ENCODE measurements at regions not wholly inside any gene's neighbourhood (a gene's known extent, or its start where the extent isn't known, plus 50 kb on each side); places are given as distances from the start of the nearest gene placed in this dataset.
"Not testable (repeated sequence)": the region's sequence is repeated elsewhere in the genome, so short reads cannot be mapped to it uniquely, and the experiment has no call there.

GRCh38 chr5:103908336-103909080 lies 345.9 kb upstream of the NUDT12 start:
- peak in 1 of 2 experiments; percentile 45 for DNase-seq

DNA sequence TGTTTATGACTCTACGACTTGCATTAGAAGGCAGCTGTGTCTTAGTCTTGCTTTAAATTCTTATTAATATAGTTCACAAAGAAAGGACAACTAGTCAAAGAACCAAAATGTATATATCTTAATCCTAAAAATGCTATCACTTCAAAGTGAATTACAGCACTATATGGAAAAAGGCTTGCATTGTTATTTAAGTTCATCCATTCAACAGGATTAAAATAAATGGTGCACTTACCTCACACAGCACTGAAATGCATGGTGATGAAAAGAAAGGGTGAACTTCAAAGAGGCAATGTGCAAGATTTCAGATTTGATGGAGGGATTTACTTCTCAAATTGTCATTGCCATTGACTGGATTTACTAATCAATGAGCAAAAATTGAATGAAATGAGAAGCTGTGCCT lies 344.4 kb upstream of the NUDT12 start:
- no peak for DNase-seq

DNA sequence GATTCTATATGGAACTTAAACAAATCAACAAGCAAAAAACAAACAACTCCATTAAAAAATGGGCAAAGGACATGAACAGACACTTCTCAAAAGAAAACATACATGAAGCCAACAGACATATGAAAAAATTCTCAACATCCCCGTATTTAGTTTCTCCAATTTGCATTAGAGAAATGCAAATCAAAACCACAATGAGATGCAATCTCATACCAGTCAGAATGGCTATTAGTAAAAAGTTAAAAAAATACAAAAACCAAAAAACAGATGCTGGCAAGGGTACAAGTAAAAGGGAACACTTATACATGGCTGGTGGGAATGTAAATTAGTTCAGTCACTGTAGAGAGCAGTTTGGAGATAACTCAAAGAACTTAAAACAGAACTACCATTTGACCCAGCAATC lies 342.1 kb upstream of the NUDT12 start:
- DNase-seq = no peak

DNA sequence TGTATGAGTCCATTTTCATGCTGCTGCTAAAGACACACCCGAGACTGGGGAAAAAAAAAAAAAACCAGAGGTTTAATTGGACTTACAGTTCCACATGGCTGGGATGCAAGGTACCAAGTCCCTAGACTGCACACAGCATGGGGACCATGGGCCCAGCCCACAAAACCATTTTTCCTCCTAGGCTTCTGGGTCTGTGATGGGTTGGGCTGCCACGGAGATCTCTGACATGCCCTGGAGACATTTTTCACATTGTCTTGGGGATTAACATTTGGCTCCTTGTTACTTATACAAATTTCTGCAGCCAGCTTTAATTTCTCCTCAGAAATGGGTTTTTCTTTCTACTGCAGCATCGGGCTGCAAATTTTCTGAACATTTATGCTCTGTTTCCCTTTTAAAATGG lies 340.3 kb upstream of the NUDT12 start:
- no peak for DNase-seq

DNA sequence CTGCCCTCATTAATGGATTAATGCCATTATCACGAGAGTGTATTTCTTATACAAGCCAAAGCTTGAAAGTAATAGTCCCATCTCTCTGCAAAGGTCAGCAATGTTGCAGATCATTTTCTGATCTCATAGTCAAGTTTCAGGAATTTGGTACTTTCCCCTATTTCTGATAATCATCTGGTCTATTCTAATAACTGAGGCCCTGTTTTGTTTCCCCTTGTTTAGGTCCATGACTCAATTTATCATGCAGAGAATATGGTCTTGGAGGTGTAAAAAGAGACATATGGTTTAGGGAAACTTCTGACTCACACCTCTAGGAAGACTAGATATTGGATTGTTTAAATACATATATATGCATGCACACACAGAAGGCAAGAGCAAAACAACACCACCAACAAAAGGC lies 339.3 kb upstream of the NUDT12 start:
- DNase-seq = no peak

DNA sequence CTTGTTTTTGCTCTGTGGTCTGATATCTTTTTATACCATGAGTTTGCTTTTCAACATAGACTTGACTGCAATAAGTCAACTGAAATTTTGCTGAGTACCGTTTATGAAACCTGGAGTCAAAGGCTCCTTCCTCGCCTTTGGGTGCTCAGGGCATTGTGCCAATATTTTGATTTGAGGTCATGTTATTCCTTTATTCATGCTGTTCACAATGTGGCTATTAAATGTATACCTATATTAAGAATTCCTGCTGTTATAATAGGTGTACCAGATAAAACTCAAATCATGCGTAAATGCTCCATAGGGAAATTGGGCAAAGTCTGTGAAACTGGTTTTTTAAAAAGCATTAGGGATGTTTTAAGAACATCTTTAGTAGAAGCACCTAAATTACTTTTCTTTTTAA lies 334.0 kb upstream of the NUDT12 start:
- DNase-seq = no peak

DNA sequence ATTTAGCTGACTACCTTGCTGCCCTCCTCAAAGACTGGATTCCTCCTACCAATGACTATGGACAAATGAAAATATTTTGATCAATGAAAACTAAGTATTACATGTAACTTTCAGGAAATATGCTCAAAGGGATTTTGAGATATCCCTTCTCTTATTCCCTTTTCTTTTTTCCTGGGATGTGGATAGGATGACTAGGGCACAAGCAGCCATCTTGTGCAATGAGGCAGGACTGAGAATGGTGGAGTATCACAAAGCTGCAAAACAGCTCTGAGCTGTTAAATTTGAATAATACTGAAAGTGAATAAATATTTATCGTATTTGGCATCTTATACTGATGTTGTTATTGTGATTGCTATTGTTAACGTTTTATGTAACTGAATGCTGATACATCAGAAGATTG lies 333.1 kb upstream of the NUDT12 start:
- DNase-seq = no peak

DNA sequence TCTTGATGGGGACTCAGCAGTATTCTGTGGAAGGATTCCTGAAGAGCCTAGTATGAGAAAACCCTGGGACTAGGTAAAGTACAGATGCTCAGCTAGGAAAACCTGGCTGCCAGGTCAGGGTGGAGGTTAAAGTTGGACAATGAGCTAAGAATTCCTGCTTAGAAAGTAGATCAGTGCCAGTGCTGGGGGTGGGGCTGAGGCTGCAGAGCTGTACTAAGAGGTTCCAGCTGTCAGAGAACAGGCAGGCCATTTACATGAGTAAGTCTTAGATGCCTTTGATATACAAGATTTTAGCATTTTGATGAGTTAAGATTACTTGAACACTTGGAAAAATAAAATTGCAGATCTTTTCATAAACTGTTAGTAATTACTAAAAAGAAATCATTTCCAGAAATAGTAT lies 332.3 kb upstream of the NUDT12 start:
- DNase-seq = no peak

DNA sequence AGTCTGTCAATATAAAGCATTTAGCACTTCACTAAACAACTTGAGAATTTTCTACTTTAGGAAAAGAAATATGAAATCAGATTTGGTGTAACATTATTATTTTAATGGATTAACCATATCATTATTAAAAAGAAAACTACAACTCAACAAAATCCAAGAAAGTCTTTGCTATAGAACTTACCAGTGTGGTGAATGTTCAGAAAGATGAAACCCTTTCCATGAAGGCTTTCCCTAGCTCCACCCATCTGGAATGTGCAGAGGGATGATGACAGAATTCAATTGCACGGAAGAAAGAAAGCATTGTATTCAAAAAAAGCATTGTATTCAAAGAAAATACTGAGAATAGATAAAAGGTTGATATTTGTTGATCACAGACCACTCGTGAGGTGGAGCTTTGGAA lies 328.6 kb upstream of the NUDT12 start:
- no peak for DNase-seq

- no peak for DNase-seq
These were observed 327.7 kb upstream of the NUDT12 start for GRCh38 chr5:103890313-103890712.

DNA sequence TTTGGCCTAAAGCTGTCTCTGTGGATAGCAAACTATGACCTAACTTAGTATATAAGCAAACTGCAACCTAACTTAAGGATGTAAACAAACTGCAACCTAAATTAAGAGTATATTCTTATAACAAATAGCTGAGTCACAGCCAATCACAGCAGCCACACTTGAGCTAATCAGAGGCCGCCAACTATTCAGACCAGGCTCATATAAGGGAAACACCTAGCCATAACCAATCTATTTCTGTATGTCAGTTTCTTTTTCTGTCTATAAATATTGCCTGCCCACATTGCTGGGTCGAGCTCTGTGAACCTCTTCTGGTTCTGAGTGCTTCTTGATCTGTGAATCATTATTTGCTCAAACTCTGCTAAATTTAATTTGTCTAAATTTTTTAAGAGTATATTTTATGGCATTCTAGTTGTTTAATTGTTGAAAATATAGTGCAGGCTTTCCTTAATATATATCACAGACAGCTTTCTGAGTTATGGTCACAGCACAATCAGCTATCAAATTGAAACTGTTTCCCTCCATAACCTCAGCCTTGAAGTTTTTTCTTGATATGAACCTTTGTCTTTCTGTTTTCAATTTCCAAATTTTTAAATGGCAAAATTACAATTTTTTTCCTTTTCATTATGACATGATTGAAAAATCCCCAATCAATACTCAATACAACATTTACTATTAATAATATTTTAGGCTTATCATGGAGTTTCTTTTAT lies 327.1 kb upstream of the NUDT12 start:
- no peak for DNase-seq

DNA sequence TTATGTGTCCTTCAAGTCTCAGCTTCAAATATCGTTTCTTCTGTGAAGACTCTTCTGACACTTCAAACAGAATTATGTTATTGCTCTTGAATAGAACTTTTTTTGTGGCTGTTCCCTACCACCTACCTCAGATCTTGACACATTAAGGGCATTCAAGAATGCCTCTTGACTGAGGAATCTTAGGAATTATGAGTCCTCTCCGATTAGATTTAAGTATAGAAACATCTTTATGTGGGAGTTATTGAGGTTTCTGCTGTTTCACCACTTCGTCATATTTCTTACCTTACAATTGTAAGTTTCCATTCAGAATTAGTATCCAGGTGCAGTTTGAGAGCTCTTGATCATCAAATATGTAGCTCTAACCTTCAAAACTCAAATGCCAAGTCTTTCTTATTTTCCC lies 324.2 kb upstream of the NUDT12 start:
- DNase-seq = no peak

DNA sequence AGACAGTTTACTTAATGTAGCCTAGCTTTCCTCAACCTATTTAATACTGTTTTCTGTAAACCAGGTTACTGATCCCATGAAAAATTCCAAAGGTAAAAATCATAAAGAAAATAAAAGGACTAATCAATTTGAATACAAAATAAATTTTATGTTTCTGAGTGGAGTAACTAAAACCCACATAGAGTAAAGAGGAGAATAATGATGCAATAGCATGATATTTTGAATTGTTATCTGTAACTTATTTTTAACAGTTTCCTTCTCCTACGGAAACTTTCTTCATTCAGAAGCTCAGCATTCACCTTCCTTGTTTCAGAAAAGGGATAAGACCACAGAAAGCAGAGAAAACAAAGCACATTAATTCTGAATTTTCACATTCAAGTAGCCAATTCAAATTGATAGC lies 320.6 kb upstream of the NUDT12 start:
- DNase-seq = no peak

GRCh38 chr5:103881560-103881959 lies 319.0 kb upstream of the NUDT12 start:
- no peak for DNase-seq

- DNase-seq = no peak
These were observed 305.4 kb upstream of the NUDT12 start for GRCh38 chr5:103867857-103868598.

GRCh38 chr5:103866169-103866568 lies 303.6 kb upstream of the NUDT12 start:
- no peak for DNase-seq

GRCh38 chr5:103862398-103862797 lies 299.8 kb upstream of the NUDT12 start:
- DNase-seq = no peak

GRCh38 chr5:103860327-103860726 lies 297.7 kb upstream of the NUDT12 start:
- DNase-seq = no peak

DNA sequence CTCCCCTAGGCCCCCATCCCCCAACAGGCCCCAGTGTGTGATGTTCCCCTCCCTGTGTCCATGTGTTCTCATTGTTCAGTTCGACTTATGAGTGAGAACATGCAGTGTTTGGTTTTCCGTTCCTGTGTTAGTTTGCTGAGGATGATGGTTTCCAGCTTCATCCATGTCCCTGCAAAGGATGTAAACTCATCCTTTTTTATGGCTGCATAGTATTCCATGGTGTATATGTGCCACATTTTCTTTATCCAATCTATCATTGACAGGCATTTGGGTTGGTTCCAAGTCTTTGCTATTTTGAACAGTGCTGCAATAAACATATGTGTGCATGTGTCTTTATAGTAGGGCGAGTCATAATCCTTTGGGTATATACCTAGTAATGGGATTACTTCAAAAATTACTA lies 295.8 kb upstream of the NUDT12 start:
- DNase-seq = not testable (repeated sequence)

DNA sequence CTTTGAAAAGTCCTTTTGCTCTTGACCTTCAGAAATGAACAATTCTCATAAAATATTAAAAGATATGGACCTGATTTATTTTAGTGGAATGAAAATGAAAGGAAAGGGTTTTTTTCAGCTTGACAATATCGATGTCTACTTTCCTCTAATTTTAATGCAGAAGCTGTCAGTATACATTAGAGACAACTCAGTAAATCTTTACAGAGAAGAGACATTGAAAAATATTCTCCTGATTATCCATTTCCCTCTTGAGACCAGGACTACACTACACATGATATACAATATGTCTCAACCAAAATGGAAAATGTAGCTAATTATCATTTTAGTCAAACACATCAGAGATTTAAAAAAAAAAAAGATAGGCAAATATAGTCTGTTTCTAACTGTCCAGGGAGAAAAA lies 288.5 kb upstream of the NUDT12 start:
- no peak for DNase-seq

GRCh38 chr5:103849934-103850333 lies 287.3 kb upstream of the NUDT12 start:
- DNase-seq = no peak

DNA sequence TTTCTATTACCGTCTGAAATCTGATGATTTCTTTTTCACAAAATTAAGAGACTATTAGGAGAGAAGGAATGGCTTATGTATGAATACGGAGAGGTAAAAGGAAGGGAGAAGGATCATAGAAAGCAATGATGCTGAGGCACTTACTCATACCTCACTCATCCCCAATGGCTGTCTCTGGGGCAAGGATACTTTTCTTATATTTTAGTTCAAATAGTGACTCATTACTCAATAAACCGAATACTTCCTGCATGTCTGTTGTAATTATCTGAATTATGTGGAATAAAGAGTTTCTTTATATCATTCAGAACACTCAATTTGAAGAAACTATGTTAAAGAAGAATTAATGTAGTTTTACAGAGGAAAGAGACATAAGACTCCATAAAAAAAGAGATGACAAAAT lies 284.5 kb upstream of the NUDT12 start:
- DNase-seq = no peak

DNA sequence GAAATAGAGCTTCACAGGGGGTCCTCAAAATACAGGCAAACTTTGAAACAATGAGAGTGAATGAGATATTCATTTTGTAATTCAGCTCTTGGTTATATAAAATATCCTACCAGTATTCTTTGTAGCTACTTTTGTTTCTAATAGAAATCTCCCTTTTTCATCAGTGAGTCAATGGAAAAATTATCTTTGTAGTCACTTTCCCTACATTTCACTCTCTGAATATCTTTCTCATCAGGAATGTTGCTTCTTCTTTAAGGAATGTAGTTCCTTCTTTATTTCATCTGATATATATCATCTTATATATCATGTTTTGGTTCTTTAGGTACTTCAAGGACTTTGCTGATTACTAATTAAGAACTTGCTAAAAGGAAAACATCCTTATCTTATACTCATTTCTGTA lies 280.3 kb upstream of the NUDT12 start:
- no peak for DNase-seq

DNA sequence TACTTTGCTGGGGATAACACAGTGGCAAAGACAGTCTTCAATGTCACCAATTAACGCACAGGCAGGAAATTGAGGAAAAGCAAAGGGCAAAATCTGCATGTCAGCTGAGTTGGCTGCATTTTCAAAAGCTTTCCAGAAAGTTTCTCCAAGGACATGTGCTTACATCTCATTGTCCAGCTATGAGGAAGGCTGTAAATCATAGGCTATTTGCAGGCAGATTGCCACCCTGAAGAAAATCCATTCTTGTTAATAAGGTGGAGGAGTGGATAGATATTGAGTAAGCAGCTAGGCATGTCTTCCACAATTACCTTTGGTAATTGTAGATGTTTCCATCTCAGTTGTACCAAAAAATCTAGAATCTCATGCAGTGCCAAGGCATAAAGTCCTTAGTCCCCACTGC lies 278.0 kb upstream of the NUDT12 start:
- DNase-seq = no peak
